PC-3 (cell line): ENCODE measurements at regions not wholly inside any gene's neighbourhood (a gene's known extent, or its start where the extent isn't known, plus 50 kb on each side); places are given as distances from the start of the nearest gene placed in this dataset.

Experiments used
- CTCF ChIP-seq: fragments of 300-600 bp; sonication (generic); conservative IDR thresholded peaks from 2 replicates; pipeline ENCODE4 v1.5.1; 2017; ENCODE audit warnings: antibody characterized with exemption, low read depth, mild to moderate bottlenecking, low read length
- EZH2phosphoT487 ChIP-seq: fragments of 300-600 bp; sonication (generic); IDR thresholded peaks from 2 replicates; pipeline ENCODE4 v1.6.1; 2018; ENCODE audit warnings: mild to moderate bottlenecking, antibody characterized with exemption, low read length, borderline replicate concordance

GRCh38 chr12:116392061-116392460 is 114.6 kb upstream of the MED13L start:
- TF ChIP-seq CTCF (no peak), EZH2phosphoT487 (no peak)
